Right cardiac atrium (tissue), 5 donors: ENCODE measurements at regions not wholly inside any gene's neighbourhood (a gene's known extent, or its start where the extent isn't known, plus 50 kb on each side); places are given as distances from the start of the nearest gene placed in this dataset.

Source experiments
- ATAC-seq, 2 donors: fragments of 200-7000 bp; cut with Tn5 transposase; one replicate each; pipeline versions ENCODE4 v1.8.0 to v1.9.1; 2020; ENCODE audit warnings: moderate library complexity in 2 of 2, mild to moderate bottlenecking in 1 of 2
- DNase-seq, 3 donors: peaks; one replicate each; pipeline ENCODE4 v3.0.0-alpha.2; 2020
- H3K27ac ChIP-seq: one replicate; pipeline ENCODE4 v1.5.1; 2013; ENCODE audit warnings: mild to moderate bottlenecking, low read length, control low read depth, moderate library complexity
- H3K27me3 ChIP-seq: one replicate; pipeline ENCODE4 v1.6.1; 2013; ENCODE audit not compliant: control insufficient read depth, insufficient read depth
- H3K4me1 ChIP-seq: one replicate; pipeline ENCODE4 v1.6.1; 2013; ENCODE audit warnings: low read length; ENCODE audit not compliant: control insufficient read depth, insufficient read depth
- H3K4me3 ChIP-seq: one replicate; pipeline ENCODE4 v1.5.1; 2013; ENCODE audit warnings: low read length, control low read depth
- H3K9me3 ChIP-seq: one replicate; pipeline ENCODE4 v1.6.1; 2013; ENCODE audit warnings: low read length; ENCODE audit not compliant: control insufficient read depth
- WGBS: extraction: QIAGEN DNeasy Blood & Tissue Kit; methylation state at CpG from one replicate; pipeline ENCODE4 v1.1.7; 2013; 5-methylcytosine and 5-hydroxymethylcytosine counted together
- intact Hi-C, 4 donors: fragments of 100-400 bp; cut with DNase I; formaldehyde crosslinking; loops; one replicate each; pipeline versions ENCODE4 v1.11.0 to v1.14.0; 2022 to 2023
- donor health status: healthy with polysubstance abuse.
- donor health status: DM: no; HTN: yes; CAD: no.
- donor health status: DM: no; HTN: no; CAD: no.
- donor health status: DM: no; HTN: yes; CAD: no; lungs with severe emphysema.
- donor health status: DM: yes; HTN: yes; CAD: no.

DNA sequence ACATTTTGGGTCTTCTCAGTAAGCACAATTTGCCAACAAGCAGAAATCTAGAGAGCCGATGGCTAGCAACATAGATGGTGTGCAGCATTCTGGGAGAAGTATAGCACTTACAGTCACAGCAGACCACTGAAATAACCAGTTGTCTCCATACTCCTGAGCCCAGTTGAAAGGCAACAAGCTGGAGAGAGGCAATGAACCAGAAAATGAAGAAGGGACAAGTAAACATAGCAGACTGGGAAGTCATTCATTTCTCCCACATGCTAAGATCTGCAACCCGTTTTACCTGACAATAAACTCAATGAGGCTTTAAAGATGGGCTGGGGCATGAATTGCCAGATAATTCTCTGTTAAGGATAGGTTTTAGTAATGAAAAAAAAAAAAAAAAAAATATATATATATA is 575.6 kb upstream of the GRAMD2B start:
- no peaks in the 10 kb centered on the region for H3K4me1 ChIP-seq
- H3K4me3 ChIP-seq, result no peak overlapping the region
- H3K27ac ChIP-seq, result no peak overlapping the region
- no peak for DNase-seq
- H3K9me3 ChIP-seq, result no peaks in the 10 kb centered on the region
- intact Hi-C loops, result no loop called here
- no peaks in the 10 kb centered on the region for H3K27me3 ChIP-seq
- 92% methylated on average over 2 of the region's 2 CpGs for WGBS
- ATAC-seq, result no peak

DNA sequence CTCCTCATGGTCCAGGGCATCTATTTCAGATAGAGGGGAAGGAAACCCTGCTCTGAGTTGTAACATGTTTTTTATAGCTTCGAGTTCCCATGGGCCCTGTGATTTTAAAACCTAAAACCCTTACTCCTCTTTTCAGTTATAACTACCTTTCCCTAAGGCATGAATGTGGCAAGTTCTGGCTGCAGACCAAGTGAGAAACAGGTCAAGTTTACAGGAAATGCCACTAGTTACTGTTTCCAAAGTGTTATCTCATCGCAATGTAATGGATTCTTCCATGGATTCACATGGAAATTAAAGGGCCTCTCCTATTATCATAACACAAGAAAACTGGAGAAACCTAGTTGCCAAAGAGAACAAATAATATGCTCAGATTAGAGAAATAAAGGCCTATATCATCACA is 574.5 kb upstream of the GRAMD2B start:
- H3K27ac ChIP-seq, result no peak overlapping the region

DNA sequence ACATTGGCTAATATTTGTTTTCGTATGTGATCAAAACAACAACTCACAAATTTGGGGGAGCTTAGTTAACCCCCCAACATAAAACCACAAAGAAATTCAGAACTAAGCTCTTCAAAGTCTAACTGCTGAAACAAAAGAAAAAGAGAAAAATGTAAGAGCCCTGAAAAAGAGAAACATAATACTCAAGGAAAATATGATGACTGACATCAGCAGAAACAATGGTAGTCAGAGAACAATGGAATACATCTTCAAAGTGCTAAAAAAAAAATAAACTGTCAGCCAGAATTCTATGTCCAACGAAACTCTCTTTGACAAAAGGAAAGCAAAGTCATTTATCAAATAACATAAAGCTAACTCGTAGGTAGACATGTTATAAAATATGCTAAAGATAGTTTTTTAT is 566.3 kb upstream of the GRAMD2B start:
- Histone ChIP-seq H3K9me3 (no peaks in the 10 kb centered on the region), H3K27me3 (no peaks in the 10 kb centered on the region), H3K4me3 (no peak overlapping the region), H3K27ac (no peak overlapping the region), H3K4me1 (no peaks in the 10 kb centered on the region)
- ATAC-seq (no peak), DNase-seq (no peak)
- 52% methylated on average over 3 of the region's 3 CpGs for WGBS
- intact Hi-C loops, result no loop called here

More for the DNA sequence above, 574.5 kb upstream of the GRAMD2B start:
- DNase-seq (no peak), ATAC-seq (no peak)
- intact Hi-C loops, result no loop called here
- no peaks in the 10 kb centered on the region for H3K9me3 ChIP-seq
- H3K27me3 ChIP-seq, result no peaks in the 10 kb centered on the region
- no peak overlapping the region for H3K4me3 ChIP-seq
- no peaks in the 10 kb centered on the region for H3K4me1 ChIP-seq
- WGBS, result 82% methylated on average over 2 of the region's 2 CpGs

DNA sequence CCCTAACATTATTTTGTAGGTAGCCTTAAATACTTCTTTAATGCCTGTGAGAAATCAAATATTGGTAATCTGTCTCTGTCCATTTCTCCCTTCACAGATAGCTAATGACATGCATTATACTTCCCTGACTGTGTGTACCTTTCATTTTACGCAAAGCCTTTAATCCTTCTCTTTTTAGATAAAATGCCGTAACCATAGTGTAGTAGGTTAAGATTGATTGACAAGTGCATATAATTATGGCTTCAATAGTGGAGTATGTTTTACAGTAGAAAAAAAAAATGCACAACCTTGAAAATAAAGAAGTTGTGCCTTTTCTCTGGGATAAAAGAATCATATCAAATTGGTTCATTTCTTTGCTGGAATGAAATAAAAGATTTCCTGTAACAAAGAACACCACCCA is 559.6 kb upstream of the GRAMD2B start:
- Histone ChIP-seq H3K27ac (no peak overlapping the region), H3K27me3 (no peaks in the 10 kb centered on the region), H3K4me3 (no peak overlapping the region), H3K4me1 (no peaks in the 10 kb centered on the region), H3K9me3 (no peaks in the 10 kb centered on the region)
- whole genome bisulfite sequencing, result 93% methylated on average over 2 of the region's 2 CpGs
- no peak for DNase-seq
- ATAC-seq, result no peak
- intact Hi-C loops, result no loop called here

DNA sequence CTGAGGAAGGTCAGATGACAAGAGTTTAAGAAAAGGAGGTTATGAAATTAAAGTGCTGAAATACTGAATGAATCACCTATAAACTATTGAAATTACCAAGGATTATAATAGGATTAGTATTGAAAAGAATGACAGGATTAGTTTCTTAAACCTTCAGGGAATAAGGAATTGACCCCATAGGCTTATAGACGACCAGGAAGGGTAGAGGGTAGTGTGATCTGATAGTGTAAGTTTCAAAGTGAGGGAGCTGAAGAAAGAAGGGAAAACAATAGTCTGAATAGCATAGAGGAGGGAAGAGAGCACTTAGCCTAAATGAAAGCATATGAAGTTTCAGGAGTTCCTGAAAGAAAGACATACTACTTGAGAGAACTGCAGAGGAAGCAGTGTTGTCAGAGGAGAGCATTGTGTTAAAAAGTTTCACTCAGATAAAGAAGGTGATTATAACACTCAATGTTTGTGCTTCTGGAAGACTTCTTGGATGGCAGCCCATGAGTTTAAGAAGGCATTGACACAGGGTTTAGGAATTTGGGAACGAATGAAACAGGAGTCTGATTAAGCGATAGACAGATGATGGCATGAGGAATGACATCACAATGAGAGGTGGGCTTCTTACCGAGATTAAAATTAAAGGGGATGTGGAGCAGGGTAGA is 557.9 kb upstream of the GRAMD2B start:
- ATAC-seq, result no peak
- no peaks in the 10 kb centered on the region for H3K4me1 ChIP-seq
- H3K9me3 ChIP-seq, result no peaks in the 10 kb centered on the region
- intact Hi-C loops, result no loop called here
- no peaks in the 10 kb centered on the region for H3K27me3 ChIP-seq
- DNase-seq, result no peak
- H3K4me3 ChIP-seq, result no peak overlapping the region
- no peak overlapping the region for H3K27ac ChIP-seq
- WGBS, result 34% methylated on average over 4 of the region's 4 CpGs

DNA sequence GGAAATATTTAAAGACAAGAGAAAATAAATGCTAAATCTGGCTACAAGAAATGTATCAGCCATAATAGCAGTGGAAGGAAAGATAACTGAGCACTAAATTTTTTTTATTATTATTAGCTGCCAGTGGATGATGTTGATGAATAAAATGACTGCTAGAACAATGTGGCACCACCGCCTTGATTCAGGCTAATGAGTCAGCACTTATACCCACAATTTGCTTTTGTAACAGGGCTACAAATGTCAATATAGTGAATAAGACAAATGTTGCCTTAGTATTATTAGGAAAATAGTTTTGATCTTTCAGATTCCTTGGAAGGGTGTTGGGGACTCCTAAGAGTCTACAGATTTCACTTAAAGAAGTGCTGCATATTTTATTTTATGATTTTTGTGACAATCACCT is 555.2 kb upstream of the GRAMD2B start:
- Histone ChIP-seq H3K4me3 (no peak overlapping the region), H3K4me1 (no peaks in the 10 kb centered on the region), H3K27ac (no peak overlapping the region), H3K27me3 (no peaks in the 10 kb centered on the region), H3K9me3 (no peaks in the 10 kb centered on the region)
- DNase-seq, result no peak
- ATAC-seq, result no peak
- intact Hi-C loops, result no loop called here
- 83% methylated on average over 1 of the region's 1 CpG for WGBS

DNA sequence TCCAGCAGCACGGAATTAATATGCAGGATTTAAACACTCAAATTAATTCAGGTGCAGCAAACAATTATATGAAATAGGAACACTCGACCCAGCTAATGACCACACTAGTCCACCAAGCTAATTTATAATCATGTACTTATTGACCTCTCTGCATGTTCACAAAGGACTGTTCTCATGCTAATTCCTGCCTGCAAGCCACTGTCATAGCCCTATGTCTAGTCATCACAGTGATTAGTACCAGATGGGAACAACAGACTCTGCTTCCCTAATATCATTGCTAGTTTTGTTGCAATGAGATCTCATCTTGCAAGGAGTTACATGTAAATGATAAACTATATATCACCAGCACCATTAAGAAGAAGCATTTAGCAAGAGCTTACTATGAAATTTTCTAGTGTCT is 553.0 kb upstream of the GRAMD2B start:
- 68% methylated on average over 2 of the region's 2 CpGs for WGBS
- no peak overlapping the region for H3K27ac ChIP-seq
- no peaks in the 10 kb centered on the region for H3K27me3 ChIP-seq
- H3K4me1 ChIP-seq, result no peaks in the 10 kb centered on the region
- no peaks in the 10 kb centered on the region for H3K9me3 ChIP-seq
- ATAC-seq (no peak), DNase-seq (no peak)
- no peak overlapping the region for H3K4me3 ChIP-seq
- intact Hi-C loops, result no loop called here

DNA sequence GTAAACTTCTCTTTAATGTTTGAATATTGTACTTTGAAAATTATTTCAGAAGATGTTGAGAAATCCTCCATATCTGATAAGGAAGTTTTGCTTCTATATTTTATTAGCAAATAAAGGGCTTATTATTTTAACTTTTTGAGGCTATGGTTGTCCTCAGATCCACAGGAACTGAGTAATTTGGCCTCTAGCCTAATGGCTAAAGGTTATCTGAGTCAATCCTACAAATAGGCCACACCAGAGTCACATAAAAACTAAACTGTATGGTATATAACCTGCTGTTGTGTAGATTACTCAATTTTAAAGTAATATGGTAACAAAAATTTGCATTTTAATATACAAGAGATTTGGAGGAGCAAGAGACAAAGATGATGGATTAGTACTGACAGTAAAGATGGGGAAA is 549.2 kb upstream of the GRAMD2B start:
- no peaks in the 10 kb centered on the region for H3K27me3 ChIP-seq
- no peaks in the 10 kb centered on the region for H3K4me1 ChIP-seq
- no peak overlapping the region for H3K4me3 ChIP-seq
- no peak overlapping the region for H3K27ac ChIP-seq
- DNase-seq (no peak), ATAC-seq (peak in 1 of 2 donors; percentile 46)
- intact Hi-C loops, result no loop called here
- no peaks in the 10 kb centered on the region for H3K9me3 ChIP-seq

DNA sequence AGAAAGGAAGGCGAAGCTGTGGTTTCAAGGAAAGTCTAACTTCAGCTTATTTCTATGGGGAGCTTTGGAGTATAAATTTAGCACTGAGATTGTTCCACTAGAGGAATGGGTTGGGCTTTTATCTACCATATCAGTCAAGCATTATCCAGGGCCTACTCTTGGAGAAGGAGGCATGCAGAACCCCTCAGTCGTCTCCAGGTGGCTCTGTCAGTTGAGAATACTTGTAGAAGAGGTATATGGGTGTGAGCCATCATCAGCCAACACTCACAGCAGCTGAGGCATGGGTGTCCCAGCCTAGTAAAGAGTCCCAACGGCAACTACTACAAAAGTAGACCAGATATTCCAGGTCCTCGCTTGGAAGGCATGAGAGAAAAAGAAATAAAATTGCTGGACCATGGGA is 548.5 kb upstream of the GRAMD2B start:
- DNase-seq, result no peak
- Histone ChIP-seq H3K27me3 (no peaks in the 10 kb centered on the region), H3K4me3 (no peak overlapping the region), H3K27ac (no peak overlapping the region), H3K9me3 (no peaks in the 10 kb centered on the region), H3K4me1 (no peaks in the 10 kb centered on the region)
- peak in 1 of 2 donors; percentile 31 for ATAC-seq
- 75% methylated on average over 4 of the region's 4 CpGs for WGBS
- intact Hi-C loops, result no loop called here

DNA sequence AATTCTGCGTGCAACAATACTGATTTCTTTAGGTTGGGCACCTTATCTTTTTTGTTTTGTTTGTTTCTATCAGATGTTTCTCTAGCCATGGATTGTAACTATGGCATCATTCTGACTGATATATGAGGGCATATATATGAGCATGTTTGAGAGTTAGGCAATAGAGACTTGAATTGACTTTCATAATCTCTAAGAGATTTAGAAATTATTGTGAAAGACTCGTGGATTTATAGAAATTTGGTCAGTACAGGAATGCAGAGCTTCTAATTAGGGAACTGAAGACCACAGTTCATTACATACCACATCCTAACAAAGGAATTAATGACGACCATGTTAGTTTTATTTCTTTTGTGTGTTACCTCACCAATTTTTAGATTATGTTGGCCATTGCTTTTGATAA is 546.0 kb upstream of the GRAMD2B start:
- intact Hi-C loops, result no loop called here
- 82% methylated on average over 3 of the region's 3 CpGs for WGBS
- no peaks in the 10 kb centered on the region for H3K4me1 ChIP-seq

DNA sequence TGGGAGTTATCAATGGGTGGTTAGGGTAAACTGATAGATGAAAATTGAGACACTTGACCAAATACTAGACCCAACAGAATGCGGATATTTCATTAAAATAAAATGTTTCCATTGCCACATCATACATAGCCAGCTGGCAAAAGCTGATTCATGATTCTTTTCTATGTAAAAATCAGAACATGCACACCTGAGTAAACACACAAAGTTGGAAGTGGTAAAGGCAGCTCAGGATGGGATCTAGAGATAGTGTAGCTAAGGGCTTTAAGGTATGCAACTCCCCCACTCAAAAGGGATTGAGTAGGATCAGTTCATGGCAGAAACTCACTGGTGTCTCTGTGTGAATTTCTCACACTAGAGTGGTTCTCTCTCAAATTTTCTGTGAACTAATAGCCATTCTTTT is 541.1 kb upstream of the GRAMD2B start:
- H3K9me3 ChIP-seq, result no peaks in the 10 kb centered on the region
- H3K4me3 ChIP-seq, result no peak overlapping the region
- no peak for DNase-seq
- H3K4me1 ChIP-seq, result no peaks in the 10 kb centered on the region
- WGBS, result 94% methylated on average over 1 of the region's 1 CpG
- intact Hi-C loops, result no loop called here
- no peaks in the 10 kb centered on the region for H3K27me3 ChIP-seq
- H3K27ac ChIP-seq, result no peak overlapping the region
- ATAC-seq, result no peak

More for the DNA sequence above, 546.0 kb upstream of the GRAMD2B start:
- no peaks in the 10 kb centered on the region for H3K27me3 ChIP-seq
- H3K9me3 ChIP-seq, result no peaks in the 10 kb centered on the region
- no peak for DNase-seq
- H3K27ac ChIP-seq, result no peak overlapping the region
- H3K4me3 ChIP-seq, result no peak overlapping the region
- no peak for ATAC-seq

DNA sequence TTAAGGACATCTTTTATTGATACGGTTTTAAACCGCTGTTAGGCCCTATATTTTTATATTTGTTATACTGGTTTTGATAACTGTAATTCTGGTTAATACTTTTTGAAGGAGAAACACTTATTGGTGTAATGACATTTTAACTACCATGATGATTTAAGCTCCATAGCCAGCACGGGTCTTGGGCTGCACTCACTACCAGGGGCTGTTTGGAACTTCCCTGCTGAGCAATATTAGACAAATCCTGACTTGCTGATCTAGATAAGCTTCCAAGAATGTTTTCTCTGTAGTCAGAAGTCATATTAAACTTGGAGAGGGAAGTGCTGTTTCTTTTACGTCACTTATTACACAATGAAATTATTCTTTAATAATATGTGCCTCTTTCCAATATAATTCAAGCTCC is 540.0 kb upstream of the GRAMD2B start:
- WGBS, result 88% methylated on average over 4 of the region's 4 CpGs
- no peak for ATAC-seq
- intact Hi-C loops, result no loop called here

More for the DNA sequence above, 540.0 kb upstream of the GRAMD2B start:
- Histone ChIP-seq H3K9me3 (no peaks in the 10 kb centered on the region), H3K4me3 (no peak overlapping the region), H3K4me1 (no peaks in the 10 kb centered on the region), H3K27ac (no peak overlapping the region), H3K27me3 (no peaks in the 10 kb centered on the region)
- no peak for DNase-seq
